WTC11 (cell line): ENCODE measurements at regions not wholly inside any gene's neighbourhood (a gene's known extent, or its start where the extent isn't known, plus 50 kb on each side); places are given as distances from the start of the nearest gene placed in this dataset.
"Not testable (repeated sequence)": the region's sequence is repeated elsewhere in the genome, so short reads cannot be mapped to it uniquely, and the experiment has no call there.

Experiments used
- ATAC-seq: fragments of 200-7000 bp; cut with Tn5 transposase; 2 replicates; pipeline ENCODE4 v1.10.0; 2021; ENCODE audit warnings: mild to moderate bottlenecking, moderate library complexity
- CTCF ChIA-PET: fragments of 300-600 bp; sonication (Branson Sonifier 250); formaldehyde crosslinking; loops from one replicate; lab custom pipeline; 2021; ENCODE audit warnings: antibody characterized with exemption; lab: Charles Lee
- POLR2A ChIA-PET: fragments of 350-600 bp; sonication (Branson Sonifier 250); formaldehyde crosslinking; loops from one replicate; lab custom pipeline; 2021; ENCODE audit warnings: antibody characterized with exemption; lab: Charles Lee
- DNase-seq: peaks from one replicate; pipeline ENCODE4 v3.0.0; 2021; ENCODE audit warnings: low spot score
- H3K27ac Mint-ChIP-seq: 2 replicates; pipeline ENCODE4 v1.8.0; 2021; ENCODE audit warnings: mixed read lengths
- H3K27me3 Mint-ChIP-seq: 2 replicates; pipeline ENCODE4 v1.8.0; 2021; ENCODE audit warnings: low read depth, mild to moderate bottlenecking, moderate library complexity, mixed read lengths
- H3K36me3 Mint-ChIP-seq: 2 replicates; pipeline ENCODE4 v1.8.0; 2021; ENCODE audit warnings: mixed read lengths
- H3K4me1 Mint-ChIP-seq: 2 replicates; pipeline ENCODE4 v1.8.0; 2022; ENCODE audit warnings: mixed read lengths
- H3K4me3 Mint-ChIP-seq: 2 replicates; pipeline ENCODE4 v1.8.0; 2021; ENCODE audit warnings: mild to moderate bottlenecking, moderate library complexity, mixed read lengths
- H3K9me3 Mint-ChIP-seq: 2 replicates; pipeline ENCODE4 v1.8.0; 2021; ENCODE audit warnings: mixed read lengths
- ARID4B ChIP-seq: sonication (generic); formaldehyde crosslinking; IDR thresholded peaks from 2 replicates; pipeline ENCODE4 v1.8.0; 2023; ENCODE audit warnings: missing genetic modification reagents, mild to moderate bottlenecking, borderline replicate concordance
- MYBL2 ChIP-seq: sonication (generic); formaldehyde crosslinking; IDR thresholded peaks from 2 replicates; pipeline ENCODE4 v1.8.1; 2023; ENCODE audit warnings: mild to moderate bottlenecking, moderate library complexity, missing genetic modification reagents
- NFYB ChIP-seq: sonication (generic); formaldehyde crosslinking; conservative IDR thresholded peaks from 2 replicates; pipeline ENCODE4 v1.8.0; 2022; ENCODE audit warnings: low read depth, missing genetic modification reagents
- PREB ChIP-seq: sonication (generic); formaldehyde crosslinking; IDR thresholded peaks from 2 replicates; pipeline ENCODE4 v1.8.1; 2022; ENCODE audit warnings: mild to moderate bottlenecking, missing genetic modification reagents, moderate library complexity, borderline replicate concordance
- ZNF671 ChIP-seq: fragments of 250-450 bp; sonication (Bioruptor Pico); IDR thresholded peaks from 2 replicates; pipeline ENCODE4 v1.8.0; 2021; ENCODE audit warnings: mild to moderate bottlenecking
- ZSCAN18 ChIP-seq: fragments of 250-450 bp; sonication (Bioruptor Pico); IDR thresholded peaks from 2 replicates; pipeline ENCODE4 v2.1.2; 2022; ENCODE audit warnings: mild to moderate bottlenecking, moderate library complexity
- TF ChIP-seq, protein P1 (sequence below): sonication (generic); formaldehyde crosslinking; IDR thresholded peaks from 2 replicates; pipeline ENCODE4 v1.8.0; 2023; ENCODE audit warnings: missing genetic modification reagents

GRCh38 chr2:241984658-241985057 is 115.1 kb downstream of the RTP5 start (continued):
- TF ChIP-seq, protein P1, sequence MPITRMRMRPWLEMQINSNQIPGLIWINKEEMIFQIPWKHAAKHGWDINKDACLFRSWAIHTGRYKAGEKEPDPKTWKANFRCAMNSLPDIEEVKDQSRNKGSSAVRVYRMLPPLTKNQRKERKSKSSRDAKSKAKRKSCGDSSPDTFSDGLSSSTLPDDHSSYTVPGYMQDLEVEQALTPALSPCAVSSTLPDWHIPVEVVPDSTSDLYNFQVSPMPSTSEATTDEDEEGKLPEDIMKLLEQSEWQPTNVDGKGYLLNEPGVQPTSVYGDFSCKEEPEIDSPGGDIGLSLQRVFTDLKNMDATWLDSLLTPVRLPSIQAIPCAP (CRISPR knock-in tag), result no peak
- no peak for TF ChIP-seq PREB (CRISPR knock-in tag)

GRCh38 chr2:241985161-241985985 is 115.8 kb downstream of the RTP5 start:
- peaks cover 11% of the 10 kb centered on the region for H3K36me3 Mint-ChIP-seq
- CTCF ChIA-PET, H3K4me1 Mint-ChIP-seq, DNase-seq, H3K4me3 Mint-ChIP-seq, H3K27me3 Mint-ChIP-seq, ATAC-seq, H3K27ac Mint-ChIP-seq, POLR2A ChIA-PET: not testable (repeated sequence)
- H3K9me3 Mint-ChIP-seq, result peaks cover 27% of the 10 kb centered on the region

- ATAC-seq, result no peak
Observed at GRCh38 chr2:241985986-241986329, 116.4 kb downstream of the RTP5 start.

More at GRCh38 chr2:241985986-241986329, 116.4 kb downstream of the RTP5 start:
- Mint-ChIP-seq H3K27me3 (peaks cover 2% of the 10 kb centered on the region; the same call in 1 of the 2 replicates), H3K4me1 (no peaks in the 10 kb centered on the region), H3K9me3 (peaks cover 31% of the 10 kb centered on the region), H3K36me3 (peaks cover 14% of the 10 kb centered on the region), H3K27ac (no peak overlapping the region), H3K4me3 (no peak overlapping the region)
- no peak for TF ChIP-seq MYBL2 (CRISPR knock-in tag)
- no peak for TF ChIP-seq ARID4B (CRISPR knock-in tag)
- no peak for TF ChIP-seq ZSCAN18
- TF ChIP-seq ZNF671 (CRISPR knock-in tag), result no peak
- no peak for TF ChIP-seq NFYB
- no peak for DNase-seq
- ChIA-PET POLR2A (no interaction called here), CTCF (no interaction called here)
